Naive thymus-derived CD4-positive, alpha-beta T cell (primary cell): ENCODE measurements at regions not wholly inside any gene's neighbourhood (a gene's known extent, or its start where the extent isn't known, plus 50 kb on each side); places are given as distances from the start of the nearest gene placed in this dataset.
A peak's percentile ranks its signal among the peaks of the same experiment; 100 is the strongest.

ENCODE experiments used
- ATAC-seq: fragments of 150-1000 bp; cut with Tn5 transposase; 2 replicates; pipeline ENCODE4 v1.10.0; 2021; ENCODE audit warnings: mild to moderate bottlenecking, moderate library complexity
- CTCF ChIA-PET: fragments of 350-600 bp; sonication (Branson Sonifier 250); formaldehyde crosslinking; loops from one replicate; lab custom pipeline; 2021; ENCODE audit warnings: antibody characterized with exemption; lab: Charles Lee
- POLR2A ChIA-PET: fragments of 350-600 bp; sonication (Branson Sonifier 250); formaldehyde crosslinking; loops from one replicate; lab custom pipeline; 2021; ENCODE audit warnings: antibody characterized with exemption, inconsistent platforms; lab: Charles Lee
- DNase-seq, 9 donors: peaks; one replicate each; pipeline versions ENCODE4 v3.0.0 to v3.0.0-alpha.2; 2020 to 2022; ENCODE audit warnings: mixed read lengths in 1 of 9
- H3K27ac ChIP-seq: one replicate; pipeline ENCODE4 v1.7.0; 2013; ENCODE audit warnings: mild to moderate bottlenecking, low read depth, low read length, moderate library complexity
- H3K27me3 ChIP-seq, 2 donors: one replicate each; pipeline ENCODE4 v1.7.0; 2013; ENCODE audit warnings: low read length in 2 of 2, mild to moderate bottlenecking in 2 of 2, moderate library complexity in 2 of 2; ENCODE audit not compliant: control insufficient read depth in 2 of 2, insufficient read depth in 2 of 2
- H3K36me3 ChIP-seq, 3 experiments: 1 replicate in 2 of 3; 2 replicates in 1 of 3; pipeline ENCODE4 v1.7.0; 2013; ENCODE audit warnings: low read length in 3 of 3, mild to moderate bottlenecking in 3 of 3, moderate library complexity in 1 of 3; ENCODE audit not compliant: insufficient read depth in 3 of 3, control insufficient read depth in 2 of 3
- H3K4me1 ChIP-seq, 2 donors: one replicate each; pipeline ENCODE4 v1.7.0; 2013; ENCODE audit warnings: low read length in 2 of 2, mild to moderate bottlenecking in 2 of 2, moderate library complexity in 1 of 2; ENCODE audit not compliant: control insufficient read depth in 2 of 2, insufficient read depth in 2 of 2
- H3K4me3 ChIP-seq: 2 replicates; pipeline ENCODE4 v1.7.0; 2013; ENCODE audit warnings: mild to moderate bottlenecking, low read length
- H3K9me3 ChIP-seq, 3 experiments: 1 replicate in 2 of 3; 2 replicates in 1 of 3; pipeline ENCODE4 v1.7.0; 2013; ENCODE audit warnings: low read length in 3 of 3; ENCODE audit not compliant: control insufficient read depth in 2 of 3
- H3K27ac Mint-ChIP-seq, 9 donors: one replicate each; pipeline ENCODE4 v1.8.0; 2020 to 2022; ENCODE audit warnings: mixed read lengths in 9 of 9, mild to moderate bottlenecking in 8 of 9, moderate library complexity in 5 of 9, inconsistent platforms in 2 of 9
- H3K27me3 Mint-ChIP-seq, 5 donors: one replicate each; pipeline ENCODE4 v1.8.0; 2021 to 2022; ENCODE audit warnings: mixed read lengths in 5 of 5, mild to moderate bottlenecking in 1 of 5
- H3K36me3 Mint-ChIP-seq, 5 donors: one replicate each; pipeline ENCODE4 v1.8.0; 2020 to 2022; ENCODE audit warnings: mixed read lengths in 5 of 5, mild to moderate bottlenecking in 3 of 5, inconsistent platforms in 1 of 5
- H3K4me1 Mint-ChIP-seq, 7 donors: one replicate each; pipeline ENCODE4 v1.8.0; 2020 to 2022; ENCODE audit warnings: mixed read lengths in 7 of 7, mild to moderate bottlenecking in 3 of 7, inconsistent platforms in 1 of 7
- H3K4me3 Mint-ChIP-seq, 10 donors: one replicate each; pipeline ENCODE4 v1.8.0; 2020 to 2022; ENCODE audit warnings: mild to moderate bottlenecking in 10 of 10, mixed read lengths in 10 of 10, moderate library complexity in 6 of 10, inconsistent platforms in 2 of 10
- H3K9me3 Mint-ChIP-seq, 11 donors: one replicate each; pipeline ENCODE4 v1.8.0; 2020 to 2022; ENCODE audit warnings: mixed read lengths in 11 of 11, mild to moderate bottlenecking in 4 of 11, inconsistent platforms in 1 of 11, moderate library complexity in 1 of 11
- intact Hi-C, 2 donors: fragments of 100-400 bp; cut with micrococcal nuclease; formaldehyde crosslinking; loops; one replicate each; pipeline ENCODE4 v1.15.1; 2023

DNA sequence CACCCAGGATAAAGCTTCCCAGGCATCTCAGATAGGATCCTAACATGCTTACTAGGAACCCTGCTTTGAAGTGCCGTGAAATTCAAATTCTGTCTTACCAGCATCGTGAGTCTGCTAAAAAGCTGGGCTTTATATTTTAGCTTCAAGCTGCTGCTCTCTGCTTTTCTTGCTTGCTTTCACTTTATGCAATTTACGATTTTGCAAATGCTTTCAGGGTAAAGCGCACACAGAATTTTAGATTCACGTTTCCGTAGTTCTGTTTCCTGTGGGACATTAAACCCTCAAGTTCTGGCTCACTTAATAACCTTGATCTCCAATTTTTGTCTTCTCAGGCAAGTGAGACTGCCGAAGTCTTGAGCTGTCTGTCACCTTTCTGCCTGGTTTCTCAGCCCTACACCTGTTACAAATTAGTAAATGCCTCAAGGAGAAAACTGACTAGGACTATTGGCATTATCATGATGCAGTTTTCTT is 170.5 kb upstream of the TGFBR2 start:
- Histone ChIP-seq H3K4me3 (peak overlapping the region; percentile 53), H3K27ac (peak overlapping the region; percentile 58), H3K4me1 (peaks cover 0 to 23% of the 10 kb centered on the region in 2 donors), H3K27me3 (no peaks in the 10 kb centered on the region), H3K9me3 (no peaks in the 10 kb centered on the region), H3K36me3 (no peaks in the 10 kb centered on the region)
- ChIA-PET CTCF (interaction anchor here (1.6 to 1.7 kb wide), 2 partner anchors 117 to 238 kb away, joined by 3 to 8 read pairs; no protein-coding TSS in a partner anchor), POLR2A (interaction anchor here (0.7 to 2.1 kb wide), 5 partner anchors 10 to 869 kb away, joined by 3 to 9 read pairs (median 3); partner anchors contain the start of gene TGFBR2)
- peaks cover 0 to 4% (median 0%) of the 10 kb centered on the region in 11 donors for H3K9me3 Mint-ChIP-seq
- peaks cover 6 to 45% (median 35%) of the 10 kb centered on the region in 7 donors for H3K4me1 Mint-ChIP-seq
- peaks cover 0 to 2% (median 0%) of the 10 kb centered on the region in 5 donors for H3K36me3 Mint-ChIP-seq
- H3K27me3 Mint-ChIP-seq: no peaks in the 10 kb centered on the region
- DNase-seq: peak in 6 of 9 donors; percentile 25 to 51 (median 36)
- no peak for ATAC-seq
- intact Hi-C loops: loop anchor here in 1 of 2 donors (1.0 to 5.0 kb wide), 6 partner anchors 46 to 257 kb away; partner anchors contain the start of gene TGFBR2
- peak overlapping the region; percentile 50 to 94 (median 91) for H3K27ac Mint-ChIP-seq
- peak overlapping the region; percentile 19 to 83 (median 79) for H3K4me3 Mint-ChIP-seq

DNA sequence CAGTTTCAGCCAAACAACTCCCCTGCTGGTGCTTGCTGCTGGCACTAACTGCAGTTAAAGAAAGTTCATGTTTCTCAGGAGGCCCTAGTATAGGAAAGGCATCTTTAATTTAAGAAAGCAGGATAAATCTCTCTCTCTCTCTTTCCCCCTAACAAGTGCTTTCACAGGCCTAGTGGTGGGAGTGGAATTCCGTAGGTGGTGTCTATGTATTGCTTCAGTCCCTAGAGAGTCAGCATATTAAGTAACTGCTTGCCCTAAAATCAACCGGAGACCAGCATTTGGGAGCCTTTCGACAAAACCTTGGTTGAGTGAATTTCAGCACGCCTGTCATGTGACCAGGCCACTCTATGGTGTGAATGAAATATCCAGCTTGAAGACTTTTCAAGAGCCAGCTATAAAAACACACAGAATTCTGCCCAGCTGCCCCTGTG is 169.2 kb upstream of the TGFBR2 start:
- ChIA-PET POLR2A (interaction anchor here (0.7 to 0.8 kb wide), 4 partner anchors 10 to 255 kb away, joined by 3 read pairs; no protein-coding TSS in a partner anchor), CTCF (interaction anchor here (0.7 kb wide), 1 partner anchor 41 kb away, joined by 3 read pairs; no protein-coding TSS in a partner anchor)
- Mint-ChIP-seq H3K27me3 (no peaks in the 10 kb centered on the region), H3K9me3 (peaks cover 0 to 6% (median 0%) of the 10 kb centered on the region in 11 donors), H3K36me3 (peaks cover 0 to 2% (median 0%) of the 10 kb centered on the region in 5 donors), H3K4me1 (peaks cover 6 to 47% (median 35%) of the 10 kb centered on the region in 7 donors), H3K4me3 (peak overlapping the region in 6 of 10 donors; percentile 12 to 77 (median 22)), H3K27ac (peak overlapping the region in 5 of 9 donors; percentile 15 to 94 (median 75))
- ATAC-seq (no peak), DNase-seq (no peak)
- H3K36me3 ChIP-seq: no peaks in the 10 kb centered on the region
- H3K4me1 ChIP-seq: peaks cover 0 to 23% of the 10 kb centered on the region in 2 donors
- no peaks in the 10 kb centered on the region for H3K9me3 ChIP-seq
- intact Hi-C loops: loop anchor here in 1 of 2 donors (5.0 kb wide), 5 partner anchors 45 to 170 kb away; partner anchors contain the start of gene TGFBR2
- H3K27ac ChIP-seq: no peak overlapping the region
- no peaks in the 10 kb centered on the region for H3K27me3 ChIP-seq
- no peak overlapping the region for H3K4me3 ChIP-seq

DNA sequence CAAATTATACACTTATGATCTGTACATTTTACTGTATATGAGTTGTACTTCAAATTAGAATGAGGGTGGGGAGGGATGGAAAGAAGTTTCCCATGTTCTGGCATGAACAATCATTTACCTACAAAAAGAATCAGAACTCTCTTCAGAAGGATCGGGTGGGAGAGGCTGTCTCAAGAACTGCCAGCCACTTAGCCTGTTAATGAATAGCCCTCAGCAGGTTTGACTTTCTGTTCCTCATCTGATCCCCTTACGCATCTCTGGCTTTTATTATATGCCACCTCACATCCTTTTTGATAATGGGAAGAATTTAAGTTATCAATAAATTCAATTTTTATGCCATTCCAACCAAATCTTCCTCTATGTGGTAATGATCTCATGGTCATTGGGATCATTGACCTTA is 168.3 kb upstream of the TGFBR2 start:
- H3K27me3 Mint-ChIP-seq: no peaks in the 10 kb centered on the region
- H3K36me3 Mint-ChIP-seq: no peaks in the 10 kb centered on the region
- POLR2A ChIA-PET: no interaction called here
- H3K4me3 Mint-ChIP-seq: no peak overlapping the region
- no peak overlapping the region for H3K27ac ChIP-seq
- H3K9me3 ChIP-seq: no peaks in the 10 kb centered on the region
- peaks cover 6 to 50% (median 36%) of the 10 kb centered on the region in 7 donors for H3K4me1 Mint-ChIP-seq
- no peak overlapping the region for H3K27ac Mint-ChIP-seq
- DNase-seq (no peak), ATAC-seq (no peak)
- CTCF ChIA-PET: no interaction called here
- H3K36me3 ChIP-seq: no peaks in the 10 kb centered on the region
- peaks cover 0 to 6% (median 0%) of the 10 kb centered on the region in 11 donors for H3K9me3 Mint-ChIP-seq
- H3K4me1 ChIP-seq: peaks cover 0 to 23% of the 10 kb centered on the region in 2 donors
- intact Hi-C loops: loop anchor here in 1 of 2 donors (5.0 kb wide), 5 partner anchors 44 to 169 kb away; partner anchors contain the start of gene TGFBR2
- H3K4me3 ChIP-seq: no peak overlapping the region
- no peaks in the 10 kb centered on the region for H3K27me3 ChIP-seq

GRCh38 chr3:30439451-30440053 is 166.8 kb upstream of the TGFBR2 start:
- intact Hi-C loops: loop anchor here in 1 of 2 donors (5.0 kb wide), 5 partner anchors 43 to 168 kb away; partner anchors contain the start of gene TGFBR2
- Mint-ChIP-seq H3K27me3 (no peaks in the 10 kb centered on the region), H3K9me3 (peaks cover 0 to 6% (median 0%) of the 10 kb centered on the region in 11 donors), H3K27ac (no peak overlapping the region), H3K4me1 (peaks cover 8 to 44% (median 32%) of the 10 kb centered on the region in 7 donors), H3K4me3 (no peak overlapping the region), H3K36me3 (no peaks in the 10 kb centered on the region)
- POLR2A ChIA-PET: interaction anchor here (0.7 kb wide), 2 partner anchors 34 to 96 kb away, joined by 3 read pairs; no protein-coding TSS in a partner anchor
- no peak for ATAC-seq
- no peaks in the 10 kb centered on the region for H3K36me3 ChIP-seq
- H3K4me1 ChIP-seq: peaks cover 0 to 19% of the 10 kb centered on the region in 2 donors
- no peaks in the 10 kb centered on the region for H3K27me3 ChIP-seq
- no peak overlapping the region for H3K27ac ChIP-seq
- no peaks in the 10 kb centered on the region for H3K9me3 ChIP-seq
- H3K4me3 ChIP-seq: no peak overlapping the region
- no peak for DNase-seq
- CTCF ChIA-PET: no interaction called here

GRCh38 chr3:30440147-30440604 is 166.2 kb upstream of the TGFBR2 start:
- Mint-ChIP-seq H3K9me3 (peaks cover 0 to 6% (median 0%) of the 10 kb centered on the region in 11 donors), H3K27me3 (no peaks in the 10 kb centered on the region), H3K36me3 (no peaks in the 10 kb centered on the region), H3K4me1 (peaks cover 7 to 38% (median 27%) of the 10 kb centered on the region in 7 donors), H3K27ac (no peak overlapping the region), H3K4me3 (no peak overlapping the region)
- Histone ChIP-seq H3K9me3 (no peaks in the 10 kb centered on the region), H3K27ac (no peak overlapping the region), H3K4me1 (peaks cover 0 to 15% of the 10 kb centered on the region in 2 donors), H3K4me3 (no peak overlapping the region), H3K27me3 (no peaks in the 10 kb centered on the region), H3K36me3 (no peaks in the 10 kb centered on the region)
- ChIA-PET POLR2A (interaction anchor here (0.7 kb wide), 1 partner anchor 96 kb away, joined by 3 read pairs; no protein-coding TSS in a partner anchor), CTCF (interaction anchor here (1.0 to 1.5 kb wide), 3 partner anchors 189 to 311 kb away, joined by 3 to 4 read pairs (median 3); no protein-coding TSS in a partner anchor)
- ATAC-seq (no peak), DNase-seq (no peak)
- intact Hi-C loops: no loop called here

- peaks cover 0 to 6% (median 0%) of the 10 kb centered on the region in 11 donors for H3K9me3 Mint-ChIP-seq
- no peaks in the 10 kb centered on the region for H3K27me3 Mint-ChIP-seq
- no peak overlapping the region for H3K4me3 Mint-ChIP-seq
- DNase-seq (no peak), ATAC-seq (no peak)
- no peaks in the 10 kb centered on the region for H3K36me3 ChIP-seq
- no peaks in the 10 kb centered on the region for H3K36me3 Mint-ChIP-seq
- no peak overlapping the region for H3K4me3 ChIP-seq
- ChIA-PET CTCF (interaction anchor here (0.6 to 1.5 kb wide), 4 partner anchors 118 to 311 kb away, joined by 3 to 5 read pairs (median 4); no protein-coding TSS in a partner anchor), POLR2A (no interaction called here)
- H3K9me3 ChIP-seq: no peaks in the 10 kb centered on the region
- peaks cover 2 to 31% (median 19%) of the 10 kb centered on the region in 7 donors for H3K4me1 Mint-ChIP-seq
- no peak overlapping the region for H3K27ac Mint-ChIP-seq
- H3K27me3 ChIP-seq: no peaks in the 10 kb centered on the region
- intact Hi-C loops: no loop called here
- no peak overlapping the region for H3K27ac ChIP-seq
- H3K4me1 ChIP-seq: peaks cover 0 to 9% of the 10 kb centered on the region in 2 donors
Observed at GRCh38 chr3:30440880-30441279, 165.5 kb upstream of the TGFBR2 start.
